ENCODE measurements at regions not wholly inside any gene's neighbourhood (a gene's known extent, or its start where the extent isn't known, plus 50 kb on each side); places are given as distances from the start of the nearest gene placed in this dataset.

GRCh38 chr21:15932726-15933125 lies 202.9 kb downstream of the USP25 start:
- TF ChIP-seq EZH2 (IDR thresholded peaks at IDR 0.05): no peak
- TF ChIP-seq POLR2AphosphoS5 (IDR thresholded peaks at IDR 0.05; ENCODE audit: borderline replicate concordance, low read depth, low read length): no peak
- TF ChIP-seq FOXP2 (optimal IDR thresholded peaks at IDR 0.05; ENCODE audit: control extremely low read depth, extremely low read length, insufficient read depth): no peak

All from SK-N-MC (cell line).